ENCODE measurements at regions not wholly inside any gene's neighbourhood (a gene's known extent, or its start where the extent isn't known, plus 50 kb on each side); places are given as distances from the start of the nearest gene placed in this dataset.

DNA sequence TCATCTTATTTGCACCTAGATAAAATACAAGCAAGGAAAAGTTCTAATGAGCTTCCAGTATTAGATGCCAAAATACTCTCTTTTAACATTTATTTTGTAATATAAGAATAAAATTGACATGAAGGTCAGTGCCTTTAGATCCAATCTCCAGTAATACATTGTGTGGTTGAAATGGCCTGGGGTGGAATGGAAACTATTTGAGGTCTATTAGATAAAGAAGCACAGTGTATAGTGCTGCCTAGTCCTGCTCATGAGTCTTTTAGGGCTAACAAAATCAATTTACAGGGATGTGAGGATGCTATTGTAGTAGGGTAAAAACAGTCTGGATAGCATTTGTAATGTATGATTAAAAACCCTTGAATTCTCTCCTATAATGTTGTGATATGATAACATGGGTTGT, 84.5 kb upstream of the ETV1 start:
- Histone ChIP-seq H3K27me3 (ENCODE audit: insufficient read depth, low read length) (no peaks in the 10 kb centered on the region), H3K18ac (ENCODE audit: insufficient read length, low read depth, low read length) (no peak overlapping the region), H3K23me2 (ENCODE audit: insufficient read length, low read depth, low read length, poor library complexity, severe bottlenecking) (no peaks in the 10 kb centered on the region), H2BK20ac (ENCODE audit: low read depth, low read length, poor library complexity, severe bottlenecking) (no peak overlapping the region), H3K4ac (ENCODE audit: low read depth, low read length) (no peak overlapping the region), H3T11ph (ENCODE audit: low read length) (no peak overlapping the region), H4K91ac (ENCODE audit: insufficient read length, low read depth, low read length) (no peak overlapping the region), H3K4me1 (ENCODE audit: insufficient read depth, low read length) (no peaks in the 10 kb centered on the region), H3K27ac (ENCODE audit: insufficient read length, low read depth, low read length) (no peak overlapping the region), H2BK5ac (ENCODE audit: insufficient read length, low read length) (no peak overlapping the region), H3K23ac (ENCODE audit: insufficient read length, low read depth, low read length) (no peak overlapping the region), H2AFZ (ENCODE audit: low read length) (no peak overlapping the region), H2BK15ac (ENCODE audit: low read depth, low read length) (no peak overlapping the region), H4K8ac (replicated peaks; ENCODE audit: insufficient read length, low read depth, low read length) (no peak overlapping the region), H3K56ac (ENCODE audit: insufficient read length, low read depth, low read length) (no peak overlapping the region), H4K20me1 (ENCODE audit: control insufficient read depth, insufficient read depth, insufficient read length) (no peaks in the 10 kb centered on the region), H2AK5ac (ENCODE audit: insufficient read length, low read length) (no peak overlapping the region), H3K4me2 (ENCODE audit: insufficient read depth, insufficient read length, low read length) (no peak overlapping the region), H3K14ac (ENCODE audit: insufficient read depth, low read length) (no peak overlapping the region), H3K79me1 (ENCODE audit: insufficient read depth, low read depth, low read length, poor library complexity, severe bottlenecking) (no peaks in the 10 kb centered on the region), H4K5ac (ENCODE audit: insufficient read length, low read depth, low read length) (no peak overlapping the region), H3K9ac (ENCODE audit: extremely low read depth, insufficient read length, low read length) (no peak overlapping the region), H3K9me3 (ENCODE audit: control insufficient read depth, low read depth, low read length) (no peaks in the 10 kb centered on the region), H2BK120ac (ENCODE audit: low read depth, low read length, poor library complexity, severe bottlenecking) (no peak overlapping the region), H2BK12ac (ENCODE audit: insufficient read length, low read depth, low read length) (no peak overlapping the region), H3K79me2 (ENCODE audit: insufficient read depth, low read length) (no peaks in the 10 kb centered on the region)
- DNase-seq, result no peak
- Mint-ChIP-seq H3K4me3 (no peak overlapping the region), H3K27me3 (ENCODE audit: low read depth) (no peaks in the 10 kb centered on the region), H3K36me3 (ENCODE audit: insufficient read depth in 1 of 3, low read depth in 3 of 3) (no peaks in the 10 kb centered on the region; a peak in 1 of 7 replicates), H3K27ac (no peak overlapping the region), H3K9me3 (no peaks in the 10 kb centered on the region), H3K4me1 (no peaks in the 10 kb centered on the region)
- TF ChIP-seq, protein P1, sequence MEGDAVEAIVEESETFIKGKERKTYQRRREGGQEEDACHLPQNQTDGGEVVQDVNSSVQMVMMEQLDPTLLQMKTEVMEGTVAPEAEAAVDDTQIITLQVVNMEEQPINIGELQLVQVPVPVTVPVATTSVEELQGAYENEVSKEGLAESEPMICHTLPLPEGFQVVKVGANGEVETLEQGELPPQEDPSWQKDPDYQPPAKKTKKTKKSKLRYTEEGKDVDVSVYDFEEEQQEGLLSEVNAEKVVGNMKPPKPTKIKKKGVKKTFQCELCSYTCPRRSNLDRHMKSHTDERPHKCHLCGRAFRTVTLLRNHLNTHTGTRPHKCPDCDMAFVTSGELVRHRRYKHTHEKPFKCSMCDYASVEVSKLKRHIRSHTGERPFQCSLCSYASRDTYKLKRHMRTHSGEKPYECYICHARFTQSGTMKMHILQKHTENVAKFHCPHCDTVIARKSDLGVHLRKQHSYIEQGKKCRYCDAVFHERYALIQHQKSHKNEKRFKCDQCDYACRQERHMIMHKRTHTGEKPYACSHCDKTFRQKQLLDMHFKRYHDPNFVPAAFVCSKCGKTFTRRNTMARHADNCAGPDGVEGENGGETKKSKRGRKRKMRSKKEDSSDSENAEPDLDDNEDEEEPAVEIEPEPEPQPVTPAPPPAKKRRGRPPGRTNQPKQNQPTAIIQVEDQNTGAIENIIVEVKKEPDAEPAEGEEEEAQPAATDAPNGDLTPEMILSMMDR (conservative IDR thresholded peaks at IDR 0.05), result no peak
